ENCODE measurements at regions not wholly inside any gene's neighbourhood (a gene's known extent, or its start where the extent isn't known, plus 50 kb on each side); places are given as distances from the start of the nearest gene placed in this dataset.

DNA sequence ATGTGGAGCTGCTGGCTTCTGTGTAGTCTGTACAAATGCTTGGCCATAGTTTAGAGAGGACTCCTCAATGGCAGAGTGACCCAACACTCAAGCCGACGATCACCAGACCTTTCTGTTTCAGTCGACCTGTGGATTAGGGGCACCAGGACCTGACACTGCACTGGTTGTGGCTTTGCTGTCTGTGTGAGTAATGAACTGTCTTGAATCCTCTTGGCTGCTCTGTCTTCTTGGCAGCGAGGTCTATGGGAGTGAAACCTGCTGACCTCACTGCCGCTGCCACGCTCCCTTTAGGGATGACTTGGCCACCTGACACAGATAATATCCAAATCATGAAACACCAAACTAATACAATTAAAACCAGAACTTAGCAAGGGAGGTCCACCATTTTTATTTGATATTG is 83.5 kb upstream of the C14orf180 start:
- TF ChIP-seq POLR2A (IDR thresholded peaks at IDR 0.05; ENCODE audit: low read length) = no peak
- no peak for TF ChIP-seq GATA1 (IDR thresholded peaks at IDR 0.05; ENCODE audit: low read depth, low read length)

Data from erythroblast (primary cell).